ENCODE measurements at regions not wholly inside any gene's neighbourhood (a gene's known extent, or its start where the extent isn't known, plus 50 kb on each side); places are given as distances from the start of the nearest gene placed in this dataset.
A peak's percentile ranks its signal among the peaks of the same experiment; 100 is the strongest.

GRCh38 chr4:102420563-102421398, 75.5 kb upstream of the SLC39A8 start:
- TF ChIP-seq CAMTA2 (CRISPR knock-in tag; IDR thresholded peaks at IDR 0.05; ENCODE audit: borderline replicate concordance), result no peak
- TF ChIP-seq CTCF (CRISPR knock-in tag; IDR thresholded peaks at IDR 0.05), result peak; percentile 31; the same call in 1 of the 2 replicates
- no peak for TF ChIP-seq SMAD1 (CRISPR knock-in tag; IDR thresholded peaks at IDR 0.05; ENCODE audit: borderline replicate concordance, low read depth)

All from HepG2 (cell line).